IPS-11a (cell line): ENCODE measurements at regions not wholly inside any gene's neighbourhood (a gene's known extent, or its start where the extent isn't known, plus 50 kb on each side); places are given as distances from the start of the nearest gene placed in this dataset.
"Not testable (repeated sequence)": the region's sequence is repeated elsewhere in the genome, so short reads cannot be mapped to it uniquely, and the experiment has no call there.

ENCODE experiments used
- H3K4me3 ChIP-seq: one replicate; pipeline ENCODE4 v1.5.1; 2013; ENCODE audit warnings: low read depth, low read length, control low read depth

GRCh38 chr2:40680547-40680946, 228.7 kb upstream of the SLC8A1 start:
- no peak overlapping the region for H3K4me3 ChIP-seq

- H3K4me3 ChIP-seq, result no peak overlapping the region
These were observed 238.1 kb upstream of the SLC8A1 start for GRCh38 chr2:40690036-40690435.

- no peak overlapping the region for H3K4me3 ChIP-seq
These were observed 238.6 kb upstream of the SLC8A1 start for GRCh38 chr2:40690525-40690924.

- H3K4me3 ChIP-seq, result no peak overlapping the region
These were observed 248.5 kb upstream of the SLC8A1 start for GRCh38 chr2:40700231-40700954.

- not testable (repeated sequence) for H3K4me3 ChIP-seq
These were observed 260.5 kb upstream of the SLC8A1 start for GRCh38 chr2:40712197-40712894.

GRCh38 chr2:40716879-40717278, 265.0 kb upstream of the SLC8A1 start:
- H3K4me3 ChIP-seq, result no peak overlapping the region

GRCh38 chr2:40719414-40719813, 267.5 kb upstream of the SLC8A1 start:
- H3K4me3 ChIP-seq, result no peak overlapping the region

GRCh38 chr2:40721595-40721994, 269.7 kb upstream of the SLC8A1 start:
- no peak overlapping the region for H3K4me3 ChIP-seq

GRCh38 chr2:40723194-40723593, 271.3 kb upstream of the SLC8A1 start:
- H3K4me3 ChIP-seq, result no peak overlapping the region

- H3K4me3 ChIP-seq, result no peak overlapping the region
These were observed 273.1 kb upstream of the SLC8A1 start for GRCh38 chr2:40725040-40725439.

- no peak overlapping the region for H3K4me3 ChIP-seq
These were observed 274.1 kb upstream of the SLC8A1 start for GRCh38 chr2:40725950-40726349.

- no peak overlapping the region for H3K4me3 ChIP-seq
These were observed 282.9 kb upstream of the SLC8A1 start for GRCh38 chr2:40734797-40735196.

GRCh38 chr2:40737180-40737579, 285.3 kb upstream of the SLC8A1 start:
- no peak overlapping the region for H3K4me3 ChIP-seq

GRCh38 chr2:40740419-40740818, 288.5 kb upstream of the SLC8A1 start:
- H3K4me3 ChIP-seq, result no peak overlapping the region

GRCh38 chr2:40741532-40741931, 289.6 kb upstream of the SLC8A1 start:
- H3K4me3 ChIP-seq, result no peak overlapping the region

GRCh38 chr2:40746191-40746590, 294.3 kb upstream of the SLC8A1 start:
- no peak overlapping the region for H3K4me3 ChIP-seq

GRCh38 chr2:40751981-40752380, 300.1 kb upstream of the SLC8A1 start:
- no peak overlapping the region for H3K4me3 ChIP-seq

GRCh38 chr2:40752796-40753195, 300.9 kb upstream of the SLC8A1 start:
- H3K4me3 ChIP-seq, result no peak overlapping the region

- H3K4me3 ChIP-seq, result no peak overlapping the region
These were observed 303.0 kb upstream of the SLC8A1 start for GRCh38 chr2:40754912-40755311.

GRCh38 chr2:40758401-40759155, 306.7 kb upstream of the SLC8A1 start:
- H3K4me3 ChIP-seq, result no peak overlapping the region

- H3K4me3 ChIP-seq, result no peak overlapping the region
These were observed 308.3 kb upstream of the SLC8A1 start for GRCh38 chr2:40760071-40760666.
